ENCODE measurements at regions not wholly inside any gene's neighbourhood (a gene's known extent, or its start where the extent isn't known, plus 50 kb on each side); places are given as distances from the start of the nearest gene placed in this dataset.

- TF ChIP-seq CTCF (IDR thresholded peaks at IDR 0.05) (no peak), POLR2A (IDR thresholded peaks at IDR 0.05) (no peak)
Measured at GRCh38 chr4:53923921-53924320, 140.5 kb downstream of the CHIC2 start.
